ENCODE measurements at regions not wholly inside any gene's neighbourhood (a gene's known extent, or its start where the extent isn't known, plus 50 kb on each side); places are given as distances from the start of the nearest gene placed in this dataset.

GRCh38 chr9:126017758-126018157, 270.6 kb downstream of the PBX3 start:
- DNase-seq = no peak

GRCh38 chr9:126020836-126021235, 273.7 kb downstream of the PBX3 start:
- DNase-seq = no peak

- DNase-seq = no peak
Observed at GRCh38 chr9:126023962-126024361, 276.8 kb downstream of the PBX3 start.

- no peak for DNase-seq
Observed at GRCh38 chr9:126024581-126025230, 277.5 kb downstream of the PBX3 start.

- no peak for DNase-seq
Observed at GRCh38 chr9:126025991-126026390, 278.8 kb downstream of the PBX3 start.

GRCh38 chr9:126027566-126027965, 280.4 kb downstream of the PBX3 start:
- no peak for DNase-seq

- no peak for DNase-seq
Observed at GRCh38 chr9:126028746-126029145, 281.6 kb downstream of the PBX3 start.

GRCh38 chr9:126030716-126031115, 283.5 kb downstream of the PBX3 start:
- no peak for DNase-seq

- DNase-seq = no peak
Observed at GRCh38 chr9:126031116-126031515, 283.9 kb downstream of the PBX3 start.

- no peak for DNase-seq
Observed at GRCh38 chr9:126032135-126032534, 285.0 kb downstream of the PBX3 start.

GRCh38 chr9:126033318-126033717, 286.1 kb downstream of the PBX3 start:
- DNase-seq = no peak

- DNase-seq = no peak
Observed at GRCh38 chr9:126033956-126034355, 286.8 kb downstream of the PBX3 start.

GRCh38 chr9:126036881-126037291, 289.7 kb downstream of the PBX3 start:
- DNase-seq = no peak

- DNase-seq = no peak
Observed at GRCh38 chr9:126038790-126039189, 287.8 kb upstream of the MVB12B start.

GRCh38 chr9:126043681-126044080, 282.9 kb upstream of the MVB12B start:
- DNase-seq = no peak

- no peak for DNase-seq
Observed at GRCh38 chr9:126049088-126049487, 277.5 kb upstream of the MVB12B start.

- no peak for DNase-seq
Observed at GRCh38 chr9:126049896-126050604, 276.6 kb upstream of the MVB12B start.

GRCh38 chr9:126050605-126050990, 276.0 kb upstream of the MVB12B start:
- DNase-seq = no peak

- DNase-seq = no peak
Observed at GRCh38 chr9:126051446-126052130, 275.0 kb upstream of the MVB12B start.

GRCh38 chr9:126052791-126053190, 273.8 kb upstream of the MVB12B start:
- DNase-seq = no peak

- DNase-seq = no peak
Observed at GRCh38 chr9:126053913-126054312, 272.7 kb upstream of the MVB12B start.

- DNase-seq = no peak
Observed at GRCh38 chr9:126055381-126055985, 271.1 kb upstream of the MVB12B start.

GRCh38 chr9:126056312-126057021, 270.2 kb upstream of the MVB12B start:
- DNase-seq = no peak

Data from activated CD4-positive, alpha-beta T cell treated with anti-CD3 and anti-CD28 coated beads for 48 hours (primary cell).